ENCODE measurements at regions not wholly inside any gene's neighbourhood (a gene's known extent, or its start where the extent isn't known, plus 50 kb on each side); places are given as distances from the start of the nearest gene placed in this dataset.

DNA sequence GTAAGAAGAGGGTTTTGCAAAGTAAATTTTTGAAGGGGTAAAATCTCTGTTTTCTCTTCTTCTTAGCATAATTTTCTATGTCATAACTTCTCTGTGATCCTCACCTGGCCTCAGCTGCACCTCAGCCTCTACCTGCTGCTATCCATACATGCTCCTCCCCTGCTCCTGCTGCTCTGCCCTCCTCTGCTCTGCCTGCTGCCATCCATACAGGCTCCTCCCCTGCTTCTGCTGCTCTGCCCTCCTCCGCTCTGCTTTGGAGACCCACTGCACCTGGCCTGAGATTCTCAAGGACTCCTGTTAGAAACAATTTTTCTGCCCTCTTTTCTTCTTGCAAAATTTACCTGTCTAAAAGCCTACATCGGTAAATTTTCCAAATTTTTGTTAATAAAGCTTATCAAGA is 388.6 kb upstream of the PITX2 start (continued):
- TF ChIP-seq TCFL5 (CRISPR knock-in tag; conservative IDR thresholded peaks at IDR 0.05) (no peak), ADNP (tag; IDR thresholded peaks at IDR 0.05) (no peak), HNRNPL (IDR thresholded peaks at IDR 0.05; ENCODE audit: low read depth, low read length) (no peak)
- TF ChIP-seq, protein P1, sequence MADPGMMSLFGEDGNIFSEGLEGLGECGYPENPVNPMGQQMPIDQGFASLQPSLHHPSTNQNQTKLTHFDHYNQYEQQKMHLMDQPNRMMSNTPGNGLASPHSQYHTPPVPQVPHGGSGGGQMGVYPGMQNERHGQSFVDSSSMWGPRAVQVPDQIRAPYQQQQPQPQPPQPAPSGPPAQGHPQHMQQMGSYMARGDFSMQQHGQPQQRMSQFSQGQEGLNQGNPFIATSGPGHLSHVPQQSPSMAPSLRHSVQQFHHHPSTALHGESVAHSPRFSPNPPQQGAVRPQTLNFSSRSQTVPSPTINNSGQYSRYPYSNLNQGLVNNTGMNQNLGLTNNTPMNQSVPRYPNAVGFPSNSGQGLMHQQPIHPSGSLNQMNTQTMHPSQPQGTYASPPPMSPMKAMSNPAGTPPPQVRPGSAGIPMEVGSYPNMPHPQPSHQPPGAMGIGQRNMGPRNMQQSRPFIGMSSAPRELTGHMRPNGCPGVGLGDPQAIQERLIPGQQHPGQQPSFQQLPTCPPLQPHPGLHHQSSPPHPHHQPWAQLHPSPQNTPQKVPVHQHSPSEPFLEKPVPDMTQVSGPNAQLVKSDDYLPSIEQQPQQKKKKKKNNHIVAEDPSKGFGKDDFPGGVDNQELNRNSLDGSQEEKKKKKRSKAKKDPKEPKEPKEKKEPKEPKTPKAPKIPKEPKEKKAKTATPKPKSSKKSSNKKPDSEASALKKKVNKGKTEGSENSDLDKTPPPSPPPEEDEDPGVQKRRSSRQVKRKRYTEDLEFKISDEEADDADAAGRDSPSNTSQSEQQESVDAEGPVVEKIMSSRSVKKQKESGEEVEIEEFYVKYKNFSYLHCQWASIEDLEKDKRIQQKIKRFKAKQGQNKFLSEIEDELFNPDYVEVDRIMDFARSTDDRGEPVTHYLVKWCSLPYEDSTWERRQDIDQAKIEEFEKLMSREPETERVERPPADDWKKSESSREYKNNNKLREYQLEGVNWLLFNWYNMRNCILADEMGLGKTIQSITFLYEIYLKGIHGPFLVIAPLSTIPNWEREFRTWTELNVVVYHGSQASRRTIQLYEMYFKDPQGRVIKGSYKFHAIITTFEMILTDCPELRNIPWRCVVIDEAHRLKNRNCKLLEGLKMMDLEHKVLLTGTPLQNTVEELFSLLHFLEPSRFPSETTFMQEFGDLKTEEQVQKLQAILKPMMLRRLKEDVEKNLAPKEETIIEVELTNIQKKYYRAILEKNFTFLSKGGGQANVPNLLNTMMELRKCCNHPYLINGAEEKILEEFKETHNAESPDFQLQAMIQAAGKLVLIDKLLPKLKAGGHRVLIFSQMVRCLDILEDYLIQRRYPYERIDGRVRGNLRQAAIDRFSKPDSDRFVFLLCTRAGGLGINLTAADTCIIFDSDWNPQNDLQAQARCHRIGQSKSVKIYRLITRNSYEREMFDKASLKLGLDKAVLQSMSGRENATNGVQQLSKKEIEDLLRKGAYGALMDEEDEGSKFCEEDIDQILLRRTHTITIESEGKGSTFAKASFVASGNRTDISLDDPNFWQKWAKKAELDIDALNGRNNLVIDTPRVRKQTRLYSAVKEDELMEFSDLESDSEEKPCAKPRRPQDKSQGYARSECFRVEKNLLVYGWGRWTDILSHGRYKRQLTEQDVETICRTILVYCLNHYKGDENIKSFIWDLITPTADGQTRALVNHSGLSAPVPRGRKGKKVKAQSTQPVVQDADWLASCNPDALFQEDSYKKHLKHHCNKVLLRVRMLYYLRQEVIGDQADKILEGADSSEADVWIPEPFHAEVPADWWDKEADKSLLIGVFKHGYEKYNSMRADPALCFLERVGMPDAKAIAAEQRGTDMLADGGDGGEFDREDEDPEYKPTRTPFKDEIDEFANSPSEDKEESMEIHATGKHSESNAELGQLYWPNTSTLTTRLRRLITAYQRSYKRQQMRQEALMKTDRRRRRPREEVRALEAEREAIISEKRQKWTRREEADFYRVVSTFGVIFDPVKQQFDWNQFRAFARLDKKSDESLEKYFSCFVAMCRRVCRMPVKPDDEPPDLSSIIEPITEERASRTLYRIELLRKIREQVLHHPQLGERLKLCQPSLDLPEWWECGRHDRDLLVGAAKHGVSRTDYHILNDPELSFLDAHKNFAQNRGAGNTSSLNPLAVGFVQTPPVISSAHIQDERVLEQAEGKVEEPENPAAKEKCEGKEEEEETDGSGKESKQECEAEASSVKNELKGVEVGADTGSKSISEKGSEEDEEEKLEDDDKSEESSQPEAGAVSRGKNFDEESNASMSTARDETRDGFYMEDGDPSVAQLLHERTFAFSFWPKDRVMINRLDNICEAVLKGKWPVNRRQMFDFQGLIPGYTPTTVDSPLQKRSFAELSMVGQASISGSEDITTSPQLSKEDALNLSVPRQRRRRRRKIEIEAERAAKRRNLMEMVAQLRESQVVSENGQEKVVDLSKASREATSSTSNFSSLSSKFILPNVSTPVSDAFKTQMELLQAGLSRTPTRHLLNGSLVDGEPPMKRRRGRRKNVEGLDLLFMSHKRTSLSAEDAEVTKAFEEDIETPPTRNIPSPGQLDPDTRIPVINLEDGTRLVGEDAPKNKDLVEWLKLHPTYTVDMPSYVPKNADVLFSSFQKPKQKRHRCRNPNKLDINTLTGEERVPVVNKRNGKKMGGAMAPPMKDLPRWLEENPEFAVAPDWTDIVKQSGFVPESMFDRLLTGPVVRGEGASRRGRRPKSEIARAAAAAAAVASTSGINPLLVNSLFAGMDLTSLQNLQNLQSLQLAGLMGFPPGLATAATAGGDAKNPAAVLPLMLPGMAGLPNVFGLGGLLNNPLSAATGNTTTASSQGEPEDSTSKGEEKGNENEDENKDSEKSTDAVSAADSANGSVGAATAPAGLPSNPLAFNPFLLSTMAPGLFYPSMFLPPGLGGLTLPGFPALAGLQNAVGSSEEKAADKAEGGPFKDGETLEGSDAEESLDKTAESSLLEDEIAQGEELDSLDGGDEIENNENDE (IDR thresholded peaks at IDR 0.05; ENCODE audit: low read depth, low read length), result no peak
